ENCODE measurements at regions not wholly inside any gene's neighbourhood (a gene's known extent, or its start where the extent isn't known, plus 50 kb on each side); places are given as distances from the start of the nearest gene placed in this dataset.

GRCh38 chr15:95498961-95499360 lies 831.5 kb upstream of the NR2F2 start:
- no peak for DNase-seq (ENCODE audit: low read depth)

- no peak for DNase-seq (ENCODE audit: low read depth)
Measured at GRCh38 chr15:95499397-95499796, 831.1 kb upstream of the NR2F2 start.

- DNase-seq (ENCODE audit: low read depth): no peak
Measured at GRCh38 chr15:95501865-95502264, 828.6 kb upstream of the NR2F2 start.

DNA sequence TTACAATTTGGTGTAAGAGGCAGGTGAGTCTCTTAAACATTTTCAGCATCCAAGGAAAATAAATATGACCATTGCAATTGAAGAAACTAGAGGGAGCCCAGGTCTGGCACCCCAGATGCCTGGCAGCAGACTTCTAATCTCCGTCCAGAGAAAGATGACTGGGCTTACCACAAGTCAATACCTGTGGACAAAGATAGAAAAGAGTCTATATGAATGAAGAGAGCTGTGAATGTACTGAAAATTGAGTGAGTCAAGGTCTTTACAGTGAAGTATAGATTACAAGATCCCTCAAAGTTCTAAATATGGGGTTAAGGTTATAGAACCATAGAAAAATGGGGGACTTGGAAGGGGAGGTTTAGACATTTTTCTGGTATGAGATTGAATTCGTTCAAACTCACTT lies 827.4 kb upstream of the NR2F2 start:
- no peak for DNase-seq (ENCODE audit: low read depth)

- DNase-seq (ENCODE audit: low read depth): no peak
Measured at GRCh38 chr15:95503640-95504225, 826.8 kb upstream of the NR2F2 start.

DNA sequence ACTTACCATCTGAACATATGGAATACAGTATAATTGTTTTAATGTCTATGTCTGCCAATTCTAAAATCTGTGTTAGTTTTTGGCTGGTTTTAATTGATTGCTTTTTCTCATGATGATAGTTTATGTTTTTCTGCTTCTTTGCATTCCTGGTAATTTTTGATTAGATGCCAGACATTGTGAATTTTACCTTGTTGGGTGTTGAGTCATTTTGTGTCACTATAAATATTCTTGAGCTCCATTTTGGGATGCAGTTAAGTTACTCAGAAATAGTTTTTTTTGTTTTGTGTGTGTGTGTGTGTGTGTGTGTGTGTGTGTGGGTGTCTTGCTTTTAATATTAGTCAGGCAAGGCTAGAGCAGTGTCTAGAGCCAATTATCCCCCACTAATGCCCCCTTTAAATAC lies 818.8 kb upstream of the NR2F2 start:
- DNase-seq (ENCODE audit: low read depth): no peak

GRCh38 chr15:95512906-95513305 lies 817.6 kb upstream of the NR2F2 start:
- DNase-seq (ENCODE audit: low read depth): no peak

- no peak for DNase-seq (ENCODE audit: low read depth)
Measured at GRCh38 chr15:95519887-95520286, 810.6 kb upstream of the NR2F2 start.

DNA sequence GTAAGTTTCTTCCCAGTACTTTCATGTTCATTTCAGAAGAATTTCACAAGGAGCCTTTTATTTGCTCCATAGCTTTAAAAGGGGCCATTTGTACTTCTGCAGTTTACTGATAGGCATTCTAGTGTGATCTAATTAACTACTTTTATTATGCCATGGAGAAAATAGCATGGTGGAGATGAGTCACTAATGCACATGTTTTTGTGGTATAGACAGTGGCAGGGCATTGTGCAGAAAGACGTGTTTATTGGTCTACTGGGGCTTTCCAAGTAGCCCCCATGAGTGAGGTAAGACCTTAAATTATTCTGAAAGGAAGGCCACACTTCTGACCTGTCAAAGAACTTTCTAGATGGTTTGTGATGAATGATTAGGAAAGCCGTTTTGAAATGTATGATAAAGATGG lies 810.0 kb upstream of the NR2F2 start:
- DNase-seq (ENCODE audit: low read depth): no peak

DNA sequence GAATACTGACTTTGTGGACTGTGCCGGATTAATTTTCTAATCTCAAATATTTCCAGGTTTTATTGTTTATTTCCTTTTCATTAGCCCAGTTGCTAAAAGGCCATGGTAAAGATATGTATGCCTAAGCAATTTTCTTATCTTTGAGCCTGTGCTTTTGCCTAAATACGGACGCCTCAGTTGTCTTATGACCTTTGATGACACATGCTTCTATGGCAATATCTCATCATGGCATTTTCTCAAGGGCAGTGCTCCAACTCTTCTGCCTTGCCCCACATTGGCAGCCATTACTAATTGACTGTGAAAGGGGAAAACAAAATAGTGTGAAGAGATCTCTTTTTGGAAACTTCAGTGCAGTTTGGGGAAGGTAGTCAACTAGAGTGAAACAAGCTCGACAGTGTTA lies 809.6 kb upstream of the NR2F2 start:
- DNase-seq (ENCODE audit: low read depth): no peak

DNA sequence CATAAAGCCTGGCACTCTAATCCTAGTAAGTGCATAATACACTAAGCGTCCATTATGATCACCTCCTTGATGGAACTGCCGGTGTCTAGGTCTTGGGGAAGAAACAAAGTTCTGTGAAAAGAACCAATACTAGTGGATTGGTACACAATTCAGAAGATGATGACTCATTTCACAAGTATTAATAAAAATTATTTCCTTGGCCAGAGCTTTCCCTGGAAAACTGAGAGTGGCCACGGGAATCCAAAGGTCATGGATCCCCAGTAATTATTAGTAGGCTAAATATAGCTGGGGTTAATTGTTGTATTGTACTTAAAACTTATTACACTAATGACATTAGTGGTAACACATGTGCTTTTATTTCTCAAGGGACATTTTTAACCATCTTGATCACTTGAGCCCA lies 808.0 kb upstream of the NR2F2 start:
- DNase-seq (ENCODE audit: low read depth): no peak

DNA sequence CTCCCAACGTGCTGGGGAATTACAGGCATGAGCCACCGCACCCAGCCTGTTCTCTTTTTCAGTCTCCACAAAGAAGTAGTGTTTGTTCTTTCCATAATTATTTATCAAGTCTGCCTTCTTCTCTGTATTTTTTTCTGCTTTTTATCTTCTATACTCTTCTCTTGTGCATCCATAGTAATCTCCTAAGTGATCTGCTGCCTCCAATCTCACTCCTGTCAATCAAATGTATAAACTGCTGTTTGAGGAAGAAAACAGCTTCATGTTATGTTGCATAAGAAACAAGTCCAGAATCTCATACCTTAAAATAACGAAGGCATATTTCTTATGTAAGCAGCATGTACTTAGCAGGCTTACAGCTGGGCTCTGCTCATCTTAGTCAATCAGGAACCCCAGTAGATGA lies 801.6 kb upstream of the NR2F2 start:
- DNase-seq (ENCODE audit: low read depth): no peak

DNA sequence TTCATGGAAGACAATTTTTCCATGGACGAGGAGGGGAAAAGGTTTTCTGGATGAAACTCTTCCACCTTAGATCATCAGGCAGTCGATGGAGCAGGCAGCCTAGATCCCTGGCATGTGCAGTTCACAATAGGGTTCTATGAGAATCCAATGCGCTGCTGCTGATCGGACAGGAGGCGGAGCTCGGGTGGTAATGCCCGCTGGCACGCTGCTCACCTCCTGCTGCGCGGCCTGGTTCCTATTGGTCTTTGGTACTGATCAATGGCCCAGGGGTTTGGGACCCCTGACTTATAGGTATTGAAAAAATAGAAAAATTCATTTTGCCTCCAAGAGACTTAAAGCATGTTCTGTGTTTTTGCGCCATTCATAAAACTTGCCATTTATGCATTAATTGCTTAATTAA lies 793.9 kb upstream of the NR2F2 start:
- no peak for DNase-seq (ENCODE audit: low read depth)

- no peak for DNase-seq (ENCODE audit: low read depth)
Measured at GRCh38 chr15:95538693-95539092, 791.8 kb upstream of the NR2F2 start.

DNA sequence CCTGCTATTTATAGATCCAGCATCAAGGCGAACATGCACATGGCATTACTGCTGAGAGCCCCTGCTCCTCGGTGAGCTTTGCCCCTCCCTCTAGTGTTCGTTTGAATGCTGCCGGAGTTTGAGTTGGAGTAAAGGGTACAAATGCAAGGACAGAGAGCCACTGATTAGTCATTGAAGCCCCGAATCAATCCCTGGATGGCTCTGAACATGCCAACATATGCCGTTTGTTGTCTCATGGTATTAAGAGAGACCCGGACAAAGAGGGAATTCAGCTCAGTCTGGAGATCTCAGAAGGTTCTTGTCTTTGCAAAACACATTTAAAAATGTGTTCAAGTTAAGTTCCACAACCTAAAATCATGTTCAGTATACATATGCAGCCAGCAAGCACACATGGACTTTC lies 789.2 kb upstream of the NR2F2 start:
- DNase-seq (ENCODE audit: low read depth): no peak

- DNase-seq (ENCODE audit: low read depth): no peak
Measured at GRCh38 chr15:95549168-95549738, 781.2 kb upstream of the NR2F2 start.

DNA sequence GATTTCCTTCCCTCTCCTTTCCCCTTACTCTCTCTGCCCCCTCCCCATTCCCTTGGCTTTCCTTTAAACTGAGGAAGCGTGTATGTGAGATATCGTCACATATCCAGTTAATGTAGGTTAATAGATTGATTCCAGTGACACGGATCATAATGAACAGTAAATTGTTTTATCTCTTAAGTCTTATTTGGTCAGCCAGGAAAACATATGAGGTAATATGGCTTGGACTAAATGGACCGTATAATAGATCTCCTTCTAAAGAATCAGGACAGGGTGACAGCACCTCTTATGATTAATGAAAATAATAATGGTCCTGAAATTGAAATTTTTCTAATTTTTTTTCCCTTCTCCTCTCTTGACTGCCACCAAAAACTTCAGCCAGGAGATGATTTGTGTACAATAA lies 779.8 kb upstream of the NR2F2 start:
- DNase-seq (ENCODE audit: low read depth): no peak

DNA sequence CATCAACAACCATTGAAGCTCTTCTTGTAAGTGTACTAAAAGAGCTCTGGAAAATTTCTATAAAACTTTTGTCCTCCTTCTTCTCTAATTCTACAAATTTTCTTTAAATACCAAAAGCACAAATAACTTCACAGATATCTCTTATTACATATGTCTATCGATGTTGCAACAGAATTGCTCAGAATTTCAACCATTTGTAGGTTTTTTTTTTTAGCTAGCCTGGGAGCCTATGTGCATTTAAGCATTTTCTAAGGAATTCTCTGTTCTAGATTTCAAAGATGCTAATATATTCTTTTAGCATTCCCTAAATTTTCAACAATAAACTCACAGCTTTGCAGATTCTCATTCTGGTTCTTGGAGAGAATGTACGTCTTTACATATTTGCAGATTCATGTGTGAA lies 774.3 kb upstream of the NR2F2 start:
- no peak for DNase-seq (ENCODE audit: low read depth)

GRCh38 chr15:95556866-95557225 lies 773.7 kb upstream of the NR2F2 start:
- DNase-seq (ENCODE audit: low read depth): no peak

DNA sequence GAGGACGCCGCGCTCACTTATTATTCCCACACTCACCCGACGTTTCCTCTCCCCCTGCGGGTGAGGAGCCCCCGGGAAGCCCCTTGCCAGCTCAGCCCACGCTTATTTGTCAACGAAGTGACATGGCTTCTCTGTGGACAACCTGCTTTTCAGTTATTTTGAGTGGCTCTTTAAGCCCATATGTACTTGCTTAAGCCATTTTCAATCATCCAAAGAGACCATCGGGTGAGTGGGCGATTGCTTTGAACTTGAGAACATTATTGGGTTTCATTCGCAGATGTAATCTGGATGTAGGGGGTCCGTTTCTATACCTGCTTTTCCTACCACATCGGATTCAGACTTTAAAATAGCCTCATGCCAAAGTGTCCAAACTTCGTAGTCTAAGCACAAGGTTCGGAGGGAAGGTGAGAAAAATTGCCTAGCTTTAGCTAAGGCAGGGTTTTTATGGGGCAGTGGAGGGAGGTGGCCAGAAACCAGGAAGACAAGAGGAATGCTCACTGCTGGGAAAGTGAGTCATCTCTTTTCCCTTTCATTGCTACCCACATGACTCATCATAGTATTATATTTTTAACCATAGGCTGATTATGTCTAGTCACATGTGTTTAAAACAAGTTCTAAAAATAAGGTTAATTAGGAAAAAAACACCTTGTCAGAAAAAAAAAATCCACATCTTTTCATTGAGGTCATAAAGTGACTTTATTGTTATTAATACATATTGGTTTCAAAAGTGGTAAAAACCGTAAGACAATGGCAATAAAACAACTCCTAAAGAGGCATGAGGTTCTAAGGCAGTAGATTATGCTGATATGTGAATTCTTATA lies 773.1 kb upstream of the NR2F2 start:
- peak; percentile 78 for DNase-seq (ENCODE audit: low read depth)

DNA sequence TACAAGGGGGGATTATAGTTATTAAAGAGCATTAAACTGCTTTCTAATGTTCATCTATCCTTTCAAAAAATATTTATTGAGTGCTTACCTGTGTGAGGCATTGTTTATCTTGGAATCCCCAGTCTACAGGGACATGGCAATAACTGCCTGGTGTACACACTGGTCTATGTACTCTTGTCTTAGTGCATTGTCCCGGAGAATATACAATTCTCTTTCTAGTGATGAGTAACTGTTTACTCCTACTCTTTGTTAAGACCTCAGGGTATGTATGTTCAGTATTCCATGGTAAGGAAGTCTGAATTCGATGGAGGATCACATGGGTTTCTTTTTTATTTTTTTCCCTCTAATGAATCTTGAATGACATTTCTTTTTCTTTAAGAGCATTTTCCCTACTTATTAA lies 772.4 kb upstream of the NR2F2 start:
- no peak for DNase-seq (ENCODE audit: low read depth)

GRCh38 chr15:95558916-95559315 lies 771.6 kb upstream of the NR2F2 start:
- DNase-seq (ENCODE audit: low read depth): no peak

GRCh38 chr15:95559875-95560394 lies 770.6 kb upstream of the NR2F2 start:
- DNase-seq (ENCODE audit: low read depth): peak; percentile 80

GRCh38 chr15:95561463-95561862 lies 769.0 kb upstream of the NR2F2 start:
- no peak for DNase-seq (ENCODE audit: low read depth)
